Right cardiac atrium (tissue), 5 donors: ENCODE measurements at regions not wholly inside any gene's neighbourhood (a gene's known extent, or its start where the extent isn't known, plus 50 kb on each side); places are given as distances from the start of the nearest gene placed in this dataset.

Source experiments
- ATAC-seq, 2 donors: fragments of 200-7000 bp; cut with Tn5 transposase; one replicate each; pipeline versions ENCODE4 v1.8.0 to v1.9.1; 2020; ENCODE audit warnings: moderate library complexity in 2 of 2, mild to moderate bottlenecking in 1 of 2
- DNase-seq, 3 donors: peaks; one replicate each; pipeline ENCODE4 v3.0.0-alpha.2; 2020
- H3K27ac ChIP-seq: one replicate; pipeline ENCODE4 v1.5.1; 2013; ENCODE audit warnings: mild to moderate bottlenecking, low read length, control low read depth, moderate library complexity
- H3K27me3 ChIP-seq: one replicate; pipeline ENCODE4 v1.6.1; 2013; ENCODE audit not compliant: control insufficient read depth, insufficient read depth
- H3K4me1 ChIP-seq: one replicate; pipeline ENCODE4 v1.6.1; 2013; ENCODE audit warnings: low read length; ENCODE audit not compliant: control insufficient read depth, insufficient read depth
- H3K4me3 ChIP-seq: one replicate; pipeline ENCODE4 v1.5.1; 2013; ENCODE audit warnings: low read length, control low read depth
- H3K9me3 ChIP-seq: one replicate; pipeline ENCODE4 v1.6.1; 2013; ENCODE audit warnings: low read length; ENCODE audit not compliant: control insufficient read depth
- WGBS: extraction: QIAGEN DNeasy Blood & Tissue Kit; methylation state at CpG from one replicate; pipeline ENCODE4 v1.1.7; 2013; 5-methylcytosine and 5-hydroxymethylcytosine counted together
- intact Hi-C, 4 donors: fragments of 100-400 bp; cut with DNase I; formaldehyde crosslinking; loops; one replicate each; pipeline versions ENCODE4 v1.11.0 to v1.14.0; 2022 to 2023
- donor health status: healthy with polysubstance abuse.
- donor health status: DM: no; HTN: yes; CAD: no.
- donor health status: DM: no; HTN: no; CAD: no.
- donor health status: DM: no; HTN: yes; CAD: no; lungs with severe emphysema.
- donor health status: DM: yes; HTN: yes; CAD: no.

- Histone ChIP-seq H3K27ac (no peak overlapping the region), H3K27me3 (no peaks in the 10 kb centered on the region), H3K4me3 (no peak overlapping the region), H3K4me1 (no peaks in the 10 kb centered on the region), H3K9me3 (no peaks in the 10 kb centered on the region)
- no peak for ATAC-seq
- intact Hi-C loops: no loop called here
- 45% methylated on average over 3 of the region's 3 CpGs for WGBS
- peak in 1 of 3 donors; percentile 39 for DNase-seq
Observed at GRCh38 chr9:1285526-1285925, 235.4 kb downstream of the DMRT2 start.

- 41% methylated on average over 2 of the region's 2 CpGs for WGBS
- no peak for ATAC-seq
- H3K4me3 ChIP-seq: no peak overlapping the region
- no peaks in the 10 kb centered on the region for H3K27me3 ChIP-seq
- H3K9me3 ChIP-seq: no peaks in the 10 kb centered on the region
- H3K27ac ChIP-seq: no peak overlapping the region
- intact Hi-C loops: no loop called here
- no peaks in the 10 kb centered on the region for H3K4me1 ChIP-seq
- no peak for DNase-seq
Observed at GRCh38 chr9:1292384-1292783, 242.2 kb downstream of the DMRT2 start.

- DNase-seq: no peak
- 52% methylated on average over 3 of the region's 3 CpGs for WGBS
Observed at GRCh38 chr9:1294641-1295258, 244.6 kb downstream of the DMRT2 start.

GRCh38 chr9:1296331-1296730 lies 246.2 kb downstream of the DMRT2 start:
- DNase-seq (no peak), ATAC-seq (no peak)
- no peak overlapping the region for H3K27ac ChIP-seq
- whole genome bisulfite sequencing: 76% methylated on average over 1 of the region's 1 CpG
- no peaks in the 10 kb centered on the region for H3K9me3 ChIP-seq
- intact Hi-C loops: no loop called here
- no peak overlapping the region for H3K4me3 ChIP-seq
- H3K27me3 ChIP-seq: no peaks in the 10 kb centered on the region
- H3K4me1 ChIP-seq: no peaks in the 10 kb centered on the region

More at GRCh38 chr9:1294641-1295258, 244.6 kb downstream of the DMRT2 start:
- no peak overlapping the region for H3K27ac ChIP-seq
- no peak overlapping the region for H3K4me3 ChIP-seq
- intact Hi-C loops: no loop called here
- H3K27me3 ChIP-seq: no peaks in the 10 kb centered on the region
- ATAC-seq: no peak
- H3K4me1 ChIP-seq: no peaks in the 10 kb centered on the region
- H3K9me3 ChIP-seq: no peaks in the 10 kb centered on the region

GRCh38 chr9:1298046-1298445 lies 247.9 kb downstream of the DMRT2 start:
- 27% methylated on average over 2 of the region's 2 CpGs for WGBS
- no peaks in the 10 kb centered on the region for H3K27me3 ChIP-seq
- ATAC-seq (peak in 1 of 2 donors; percentile 43), DNase-seq (no peak)
- no peaks in the 10 kb centered on the region for H3K4me1 ChIP-seq
- intact Hi-C loops: no loop called here
- H3K9me3 ChIP-seq: no peaks in the 10 kb centered on the region
- H3K4me3 ChIP-seq: no peak overlapping the region
- no peak overlapping the region for H3K27ac ChIP-seq

GRCh38 chr9:1300941-1301340 lies 250.8 kb downstream of the DMRT2 start:
- WGBS: 0% methylated on average over 1 of the region's 1 CpG

GRCh38 chr9:1303932-1304331 lies 253.8 kb downstream of the DMRT2 start:
- ATAC-seq: no peak

More at GRCh38 chr9:1300941-1301340, 250.8 kb downstream of the DMRT2 start:
- ATAC-seq (no peak), DNase-seq (no peak)
- no peak overlapping the region for H3K4me3 ChIP-seq
- no peaks in the 10 kb centered on the region for H3K27me3 ChIP-seq
- no peaks in the 10 kb centered on the region for H3K4me1 ChIP-seq
- intact Hi-C loops: no loop called here
- H3K27ac ChIP-seq: no peak overlapping the region
- no peaks in the 10 kb centered on the region for H3K9me3 ChIP-seq

GRCh38 chr9:1311462-1312042 lies 261.4 kb downstream of the DMRT2 start:
- DNase-seq: no peak
- no peak for ATAC-seq
- 76% methylated on average over 2 of the region's 2 CpGs for WGBS

More at GRCh38 chr9:1303932-1304331, 253.8 kb downstream of the DMRT2 start:
- no peaks in the 10 kb centered on the region for H3K27me3 ChIP-seq
- no peaks in the 10 kb centered on the region for H3K9me3 ChIP-seq
- intact Hi-C loops: no loop called here
- H3K27ac ChIP-seq: no peak overlapping the region
- H3K4me3 ChIP-seq: no peak overlapping the region
- no peak for DNase-seq
- WGBS: 80% methylated on average over 3 of the region's 3 CpGs
- H3K4me1 ChIP-seq: no peaks in the 10 kb centered on the region

GRCh38 chr9:1319436-1319835 lies 269.3 kb downstream of the DMRT2 start:
- Histone ChIP-seq H3K9me3 (no peaks in the 10 kb centered on the region), H3K27me3 (no peaks in the 10 kb centered on the region), H3K4me1 (no peaks in the 10 kb centered on the region), H3K27ac (no peak overlapping the region), H3K4me3 (no peak overlapping the region)
- intact Hi-C loops: no loop called here
- no peak for DNase-seq
- no peak for ATAC-seq
- WGBS: 62% methylated on average over 4 of the region's 4 CpGs

More at GRCh38 chr9:1311462-1312042, 261.4 kb downstream of the DMRT2 start:
- H3K27ac ChIP-seq: no peak overlapping the region
- H3K4me3 ChIP-seq: no peak overlapping the region
- no peaks in the 10 kb centered on the region for H3K4me1 ChIP-seq
- H3K27me3 ChIP-seq: no peaks in the 10 kb centered on the region
- H3K9me3 ChIP-seq: no peaks in the 10 kb centered on the region
- intact Hi-C loops: no loop called here

GRCh38 chr9:1320051-1320557 lies 269.9 kb downstream of the DMRT2 start:
- DNase-seq: no peak
- ATAC-seq: no peak

GRCh38 chr9:1320607-1321195 lies 270.5 kb downstream of the DMRT2 start:
- intact Hi-C loops: no loop called here
- Histone ChIP-seq H3K9me3 (no peaks in the 10 kb centered on the region), H3K4me1 (no peaks in the 10 kb centered on the region), H3K27me3 (no peaks in the 10 kb centered on the region), H3K4me3 (no peak overlapping the region), H3K27ac (no peak overlapping the region)
- peak in 1 of 3 donors; percentile 43 for DNase-seq
- 43% methylated on average over 7 of the region's 7 CpGs for WGBS
- peak in 1 of 2 donors; percentile 84 for ATAC-seq

More at GRCh38 chr9:1320051-1320557, 269.9 kb downstream of the DMRT2 start:
- no peaks in the 10 kb centered on the region for H3K9me3 ChIP-seq
- no peak overlapping the region for H3K27ac ChIP-seq
- intact Hi-C loops: no loop called here
- H3K4me3 ChIP-seq: no peak overlapping the region
- no peaks in the 10 kb centered on the region for H3K27me3 ChIP-seq
- no peaks in the 10 kb centered on the region for H3K4me1 ChIP-seq
- 63% methylated on average over 5 of the region's 5 CpGs for WGBS
